Psoas muscle (tissue), 7 donors: ENCODE measurements at regions not wholly inside any gene's neighbourhood (a gene's known extent, or its start where the extent isn't known, plus 50 kb on each side); places are given as distances from the start of the nearest gene placed in this dataset.

ENCODE experiments used
- ATAC-seq, 4 donors: fragments of 200-7000 bp; cut with Tn5 transposase; one replicate each; pipeline ENCODE4 v1.9.1; 2020; ENCODE audit warnings: moderate library complexity in 3 of 4, mild to moderate bottlenecking in 2 of 4
- DNase-seq, 2 donors: peaks; one replicate each; pipeline ENCODE4 v3.0.0-alpha.2; 2020
- H3K27ac ChIP-seq: fragments of 200-600 bp; one replicate; pipeline ENCODE4 v1.8.0; 2022
- H3K27me3 ChIP-seq, 3 donors: fragments of 200-600 bp in 1 of 3; one replicate each; pipeline versions ENCODE4 v1.6.1 to v1.8.0; 2013 to 2022; ENCODE audit warnings: low read length in 2 of 3, mild to moderate bottlenecking in 2 of 3, moderate library complexity in 1 of 3; ENCODE audit not compliant: insufficient read depth in 3 of 3
- H3K36me3 ChIP-seq, 2 donors: fragments of 200-600 bp in 1 of 2; one replicate each; pipeline versions ENCODE4 v1.6.1 to v1.8.0; 2013 to 2022; ENCODE audit warnings: low read depth in 1 of 2, mild to moderate bottlenecking in 1 of 2, moderate library complexity in 1 of 2; ENCODE audit not compliant: insufficient read depth in 1 of 2
- H3K4me1 ChIP-seq: fragments of 200-600 bp; one replicate; pipeline ENCODE4 v1.8.0; 2022
- H3K4me3 ChIP-seq: fragments of 200-600 bp; one replicate; pipeline ENCODE4 v1.8.0; 2022; ENCODE audit warnings: mild to moderate bottlenecking
- H3K9me3 ChIP-seq: fragments of 200-600 bp; one replicate; pipeline ENCODE4 v1.8.0; 2022
- WGBS, 3 donors: extraction: QIAGEN DNeasy Blood & Tissue Kit; methylation state at CpG; one replicate each; pipeline versions ENCODE4 v1.1.6 to v1.1.7; 2013; 5-methylcytosine and 5-hydroxymethylcytosine counted together
- intact Hi-C, 2 donors: fragments of 100-400 bp; cut with DNase I; formaldehyde crosslinking; loops; one replicate each; pipeline versions ENCODE4 v1.11.0 to v1.14.2; 2022
- TF ChIP-seq, protein P1 (sequence below): fragments of 200-600 bp; IDR thresholded peaks from one replicate; pipeline ENCODE4 v1.8.0; 2022; ENCODE audit warnings: antibody characterized with exemption
- donor health status: healthy with polysubstance abuse.
- donor health status: DM: no; HTN: no; CAD: no; lungs with moderate emphysema.
- donor health status: Bipolar disorder and iron deficiency.
- donor health status: healthy.
- donor health status: DM: yes; HTN: yes; CAD: no.
- donor health status: DM: no; HTN: no; CAD: no.
- donor health status: DM: yes; HTN: yes; CAD: no.

DNA sequence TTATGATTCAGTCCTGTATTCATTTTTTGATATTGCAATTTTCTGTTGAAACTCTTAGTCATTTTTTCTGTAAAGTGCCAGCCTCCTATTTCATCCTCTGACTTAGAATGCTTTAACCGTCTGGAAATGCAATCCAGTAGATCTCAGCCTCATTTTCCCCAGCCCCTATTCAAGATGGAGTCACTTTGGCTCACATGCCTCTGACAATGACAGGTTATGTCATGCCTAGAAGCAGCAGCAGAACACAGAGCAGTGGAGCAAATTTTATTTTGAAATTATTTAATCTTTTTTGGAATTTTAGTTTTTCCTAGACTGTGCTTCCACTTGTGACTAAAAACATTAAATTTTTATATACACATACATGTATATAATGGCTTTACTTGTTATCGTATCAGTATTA lies 1053.2 kb downstream of the TAF11L14 start:
- H3K27me3 ChIP-seq: no peaks in the 10 kb centered on the region
- 76 to 86% (median 77%) methylated on average over 2 of the region's 2 CpGs for WGBS, 3 donors
- H3K9me3 ChIP-seq: no peaks in the 10 kb centered on the region
- no peak for ATAC-seq
- intact Hi-C loops: no loop called here
- no peaks in the 10 kb centered on the region for H3K36me3 ChIP-seq
- no peak overlapping the region for H3K4me3 ChIP-seq
- H3K4me1 ChIP-seq: no peaks in the 10 kb centered on the region
- no peak for DNase-seq
- TF ChIP-seq, protein P1, sequence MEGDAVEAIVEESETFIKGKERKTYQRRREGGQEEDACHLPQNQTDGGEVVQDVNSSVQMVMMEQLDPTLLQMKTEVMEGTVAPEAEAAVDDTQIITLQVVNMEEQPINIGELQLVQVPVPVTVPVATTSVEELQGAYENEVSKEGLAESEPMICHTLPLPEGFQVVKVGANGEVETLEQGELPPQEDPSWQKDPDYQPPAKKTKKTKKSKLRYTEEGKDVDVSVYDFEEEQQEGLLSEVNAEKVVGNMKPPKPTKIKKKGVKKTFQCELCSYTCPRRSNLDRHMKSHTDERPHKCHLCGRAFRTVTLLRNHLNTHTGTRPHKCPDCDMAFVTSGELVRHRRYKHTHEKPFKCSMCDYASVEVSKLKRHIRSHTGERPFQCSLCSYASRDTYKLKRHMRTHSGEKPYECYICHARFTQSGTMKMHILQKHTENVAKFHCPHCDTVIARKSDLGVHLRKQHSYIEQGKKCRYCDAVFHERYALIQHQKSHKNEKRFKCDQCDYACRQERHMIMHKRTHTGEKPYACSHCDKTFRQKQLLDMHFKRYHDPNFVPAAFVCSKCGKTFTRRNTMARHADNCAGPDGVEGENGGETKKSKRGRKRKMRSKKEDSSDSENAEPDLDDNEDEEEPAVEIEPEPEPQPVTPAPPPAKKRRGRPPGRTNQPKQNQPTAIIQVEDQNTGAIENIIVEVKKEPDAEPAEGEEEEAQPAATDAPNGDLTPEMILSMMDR: no peak
- H3K27ac ChIP-seq: no peak overlapping the region

GRCh38 chr5:18699681-18700080 lies 1065.4 kb downstream of the TAF11L14 start:
- intact Hi-C loops: loop anchor here in 1 of 2 donors (10.0 kb wide), 1 partner anchor 1485 kb away; the partner anchor contains the start of gene BASP1
- Histone ChIP-seq H3K4me1 (no peaks in the 10 kb centered on the region), H3K4me3 (no peak overlapping the region), H3K27ac (no peak overlapping the region), H3K9me3 (no peaks in the 10 kb centered on the region), H3K36me3 (no peaks in the 10 kb centered on the region), H3K27me3 (no peaks in the 10 kb centered on the region)
- TF ChIP-seq, protein P1: no peak
- no peak for ATAC-seq
- 51 to 68% (median 61%) methylated on average over 1 of the region's 1 CpG for WGBS, 3 donors
- DNase-seq: no peak

- TF ChIP-seq, protein P1: no peak
- ATAC-seq (no peak), DNase-seq (no peak)
- WGBS, 3 donors: 41 to 60% (median 55%) methylated on average over 1 of the region's 1 CpG
- no peak overlapping the region for H3K4me3 ChIP-seq
- no peaks in the 10 kb centered on the region for H3K27me3 ChIP-seq
- H3K9me3 ChIP-seq: no peaks in the 10 kb centered on the region
- no peaks in the 10 kb centered on the region for H3K4me1 ChIP-seq
- no peak overlapping the region for H3K27ac ChIP-seq
- no peaks in the 10 kb centered on the region for H3K36me3 ChIP-seq
- intact Hi-C loops: no loop called here
These were observed 1068.6 kb downstream of the TAF11L14 start for GRCh38 chr5:18702821-18703220.

DNA sequence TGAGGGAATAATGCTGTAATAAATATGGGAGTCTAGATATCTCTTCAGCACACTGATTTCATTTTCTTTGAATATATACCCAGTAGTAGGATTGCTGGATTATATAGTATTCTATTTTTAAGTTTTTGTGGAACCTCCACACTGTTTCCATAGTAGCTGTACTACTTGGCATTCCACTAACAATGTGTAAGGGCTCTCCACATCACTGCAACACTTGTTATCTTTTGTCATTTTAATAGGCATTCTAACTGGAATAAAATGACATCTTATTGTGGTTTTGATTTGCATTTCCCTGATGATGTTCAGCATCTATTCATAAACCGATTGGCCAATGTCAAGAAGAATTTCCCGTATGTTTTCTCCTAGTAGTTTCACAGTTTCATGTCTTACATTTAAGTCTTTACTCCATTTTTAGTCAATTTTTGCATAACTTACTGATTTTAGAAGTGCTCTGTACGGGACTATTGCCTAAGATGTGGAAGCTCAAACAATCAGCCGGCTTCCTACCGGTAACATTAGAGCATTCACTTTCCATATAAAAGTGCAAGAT lies 1078.8 kb downstream of the TAF11L14 start:
- DNase-seq (no peak), ATAC-seq (no peak)
- WGBS, 3 donors: 82 to 87% (median 86%) methylated on average over 5 of the region's 5 CpGs
- Histone ChIP-seq H3K4me3 (no peak overlapping the region), H3K27me3 (no peaks in the 10 kb centered on the region), H3K27ac (no peak overlapping the region), H3K9me3 (no peaks in the 10 kb centered on the region), H3K4me1 (no peaks in the 10 kb centered on the region), H3K36me3 (no peaks in the 10 kb centered on the region)
- TF ChIP-seq, protein P1: no peak
- intact Hi-C loops: no loop called here

GRCh38 chr5:18720002-18720401 lies 1085.7 kb downstream of the TAF11L14 start:
- Histone ChIP-seq H3K9me3 (no peaks in the 10 kb centered on the region), H3K4me1 (no peaks in the 10 kb centered on the region), H3K27me3 (no peaks in the 10 kb centered on the region), H3K27ac (no peak overlapping the region), H3K4me3 (no peak overlapping the region), H3K36me3 (no peaks in the 10 kb centered on the region)
- 41 to 61% (median 54%) methylated on average over 1 of the region's 1 CpG for WGBS, 3 donors
- TF ChIP-seq, protein P1: no peak
- intact Hi-C loops: no loop called here
- DNase-seq: no peak
- no peak for ATAC-seq
